ENCODE measurements at regions not wholly inside any gene's neighbourhood (a gene's known extent, or its start where the extent isn't known, plus 50 kb on each side); places are given as distances from the start of the nearest gene placed in this dataset.

GRCh38 chr12:107494331-107494730 lies 191.3 kb upstream of the PWP1 start:
- Histone ChIP-seq H3K27ac (replicated peaks) (no peak overlapping the region), H3K4me3 (replicated peaks; ENCODE audit: insufficient read depth, low read length) (no peak overlapping the region), H3K27me3 (ENCODE audit: insufficient read depth, poor library complexity, severe bottlenecking) (no peaks in the 10 kb centered on the region)
- DNase-seq (ENCODE audit: low read depth in 1 of 2, low spot score in 1 of 2) = no peak
- TF ChIP-seq POLR2AphosphoS5 (IDR thresholded peaks at IDR 0.05; ENCODE audit: low read depth) = no peak
- no peak for TF ChIP-seq SPI1 (IDR thresholded peaks at IDR 0.05; ENCODE audit: borderline replicate concordance, low read depth)
- no peak for TF ChIP-seq REST (IDR thresholded peaks at IDR 0.05; ENCODE audit: insufficient replicate concordance, low read depth)

DNA sequence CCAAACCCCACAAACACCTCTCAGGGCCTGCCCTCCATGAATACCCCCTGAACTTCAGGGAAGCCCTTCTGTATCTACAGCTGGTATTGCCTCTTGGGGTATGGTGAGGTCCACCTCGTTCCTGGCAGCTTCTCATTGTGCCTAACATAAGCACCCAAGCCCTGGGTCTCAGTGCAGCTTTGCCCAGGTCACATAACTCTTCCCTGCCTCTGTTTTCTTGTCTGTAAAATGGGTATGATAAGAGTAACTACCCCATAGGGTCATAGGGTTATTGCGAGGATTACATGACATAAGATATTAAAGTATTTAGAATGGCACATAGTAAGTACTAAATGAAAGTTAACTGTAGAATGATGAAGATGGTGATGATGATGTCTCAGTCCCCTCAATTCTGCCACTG lies 190.0 kb upstream of the PWP1 start:
- TF ChIP-seq REST (IDR thresholded peaks at IDR 0.05; ENCODE audit: insufficient replicate concordance, low read depth) = no peak
- no peak for TF ChIP-seq GABPA (IDR thresholded peaks at IDR 0.05; ENCODE audit: low read depth)
- no peak for TF ChIP-seq SPI1 (IDR thresholded peaks at IDR 0.05; ENCODE audit: borderline replicate concordance, low read depth)
- TF ChIP-seq POLR2AphosphoS5 (IDR thresholded peaks at IDR 0.05; ENCODE audit: low read depth) = no peak
- TF ChIP-seq CTCF (IDR thresholded peaks at IDR 0.05; ENCODE audit: insufficient read depth, low read length) = no peak
- Histone ChIP-seq H3K27ac (replicated peaks) (no peak overlapping the region), H3K4me3 (replicated peaks; ENCODE audit: insufficient read depth, low read length) (no peak overlapping the region), H3K27me3 (ENCODE audit: insufficient read depth, poor library complexity, severe bottlenecking) (no peaks in the 10 kb centered on the region)
- DNase-seq (ENCODE audit: low read depth in 1 of 2, low spot score in 1 of 2) = no peak

DNA sequence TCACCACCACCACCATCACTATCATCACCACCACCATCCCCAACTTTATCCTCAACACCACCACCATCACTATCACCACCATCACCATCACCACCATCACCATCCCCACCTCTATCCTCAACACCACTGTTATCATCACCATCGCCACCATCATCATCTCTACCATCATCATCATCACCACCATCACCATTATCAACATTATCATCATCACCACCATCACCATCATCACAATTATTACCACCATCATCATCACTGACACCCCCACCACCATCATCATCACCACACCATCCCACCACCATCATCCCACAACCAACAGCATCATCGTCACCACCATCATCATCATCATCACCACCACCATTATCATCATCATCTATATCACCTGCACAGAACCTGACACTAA lies 188.4 kb upstream of the PWP1 start:
- no peaks in the 10 kb centered on the region for H3K27me3 ChIP-seq (ENCODE audit: insufficient read depth, poor library complexity, severe bottlenecking)
- DNase-seq (ENCODE audit: low read depth in 1 of 2, low spot score in 1 of 2) = no peak
- H3K27ac ChIP-seq (replicated peaks) = no peak overlapping the region
- TF ChIP-seq GABPA (IDR thresholded peaks at IDR 0.05; ENCODE audit: low read depth) (no peak), SPI1 (IDR thresholded peaks at IDR 0.05; ENCODE audit: borderline replicate concordance, low read depth) (no peak)
- H3K4me3 ChIP-seq (replicated peaks; ENCODE audit: insufficient read depth, low read length) = no peak overlapping the region

DNA sequence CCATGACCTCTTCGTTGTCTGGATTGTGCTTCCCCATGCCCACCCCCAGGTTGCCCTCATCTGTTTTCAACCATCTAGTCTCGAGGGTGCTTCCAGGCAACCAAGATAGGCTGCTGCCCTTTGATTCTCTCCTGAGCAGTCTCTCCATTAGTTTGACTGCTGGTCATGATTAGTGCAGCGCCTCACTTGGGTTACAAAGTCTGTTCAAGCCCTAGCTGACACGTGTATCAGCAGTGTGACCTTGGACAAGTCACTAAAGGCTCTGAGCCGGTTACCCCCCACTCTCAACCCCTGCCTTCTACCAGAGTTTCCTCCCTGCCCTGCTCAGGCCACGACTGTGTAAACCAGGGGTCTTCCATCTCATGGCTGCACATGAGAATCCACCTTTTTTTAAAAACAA lies 185.3 kb upstream of the PWP1 start:
- no peaks in the 10 kb centered on the region for H3K27me3 ChIP-seq (ENCODE audit: insufficient read depth, poor library complexity, severe bottlenecking)
- no peak for TF ChIP-seq REST (IDR thresholded peaks at IDR 0.05; ENCODE audit: insufficient replicate concordance, low read depth)
- no peak for TF ChIP-seq SPI1 (IDR thresholded peaks at IDR 0.05; ENCODE audit: borderline replicate concordance, low read depth)
- TF ChIP-seq POLR2AphosphoS5 (IDR thresholded peaks at IDR 0.05; ENCODE audit: low read depth) = no peak
- TF ChIP-seq CTCF (IDR thresholded peaks at IDR 0.05; ENCODE audit: insufficient read depth, low read length) = no peak
- TF ChIP-seq GABPA (IDR thresholded peaks at IDR 0.05; ENCODE audit: low read depth) = no peak
- no peak for DNase-seq (ENCODE audit: low read depth in 1 of 2, low spot score in 1 of 2)
- no peak overlapping the region for H3K4me3 ChIP-seq (replicated peaks; ENCODE audit: insufficient read depth, low read length)
- H3K27ac ChIP-seq (replicated peaks) = no peak overlapping the region

Measured in HL-60 (cell line).